Spinal cord (tissue), 9 donors: ENCODE measurements at regions not wholly inside any gene's neighbourhood (a gene's known extent, or its start where the extent isn't known, plus 50 kb on each side); places are given as distances from the start of the nearest gene placed in this dataset.
A peak's percentile ranks its signal among the peaks of the same experiment; 100 is the strongest.

Experiments used
- DNase-seq, 6 donors: peaks; one replicate each; pipeline versions ENCODE4 v3.0.0 to v3.0.0-alpha.2; 2013 to 2015; ENCODE audit warnings: low spot score in 6 of 6, low read depth in 4 of 6
- H3K27ac ChIP-seq: one replicate; pipeline ENCODE4 v1.5.1; 2013; ENCODE audit warnings: low read depth, low read length, control low read depth
- H3K27me3 ChIP-seq: one replicate; pipeline ENCODE4 v1.6.1; 2013; ENCODE audit warnings: low read length; ENCODE audit not compliant: control insufficient read depth, insufficient read depth
- H3K36me3 ChIP-seq: one replicate; pipeline ENCODE4 v1.6.1; 2013; ENCODE audit warnings: low read length; ENCODE audit not compliant: control insufficient read depth, insufficient read depth
- H3K4me1 ChIP-seq: one replicate; pipeline ENCODE4 v1.6.1; 2013; ENCODE audit warnings: low read length; ENCODE audit not compliant: control insufficient read depth, insufficient read depth
- H3K4me3 ChIP-seq: one replicate; pipeline ENCODE4 v1.5.1; 2013; ENCODE audit warnings: low read depth, low read length, control low read depth
- H3K9me3 ChIP-seq: one replicate; pipeline ENCODE4 v1.6.1; 2013; ENCODE audit warnings: low read length; ENCODE audit not compliant: control insufficient read depth, insufficient read depth
- WGBS: methylation state at CpG from one replicate; pipeline ENCODE4 v1.1.5; 2013; ENCODE audit warnings: missing lambda C conversion rate; ENCODE audit not compliant: insufficient coverage; 5-methylcytosine and 5-hydroxymethylcytosine counted together
- donor health status: healthy.

- no peaks in the 10 kb centered on the region for H3K9me3 ChIP-seq
- no peak overlapping the region for H3K4me3 ChIP-seq
- DNase-seq, result no peak
- no peaks in the 10 kb centered on the region for H3K36me3 ChIP-seq
- no CpG with 5 or more reads among the region's 1 CpG for WGBS
- H3K4me1 ChIP-seq, result no peaks in the 10 kb centered on the region
- H3K27ac ChIP-seq, result no peak overlapping the region
- no peaks in the 10 kb centered on the region for H3K27me3 ChIP-seq
Observed at GRCh38 chr16:17793354-17793753, 322.6 kb upstream of the XYLT1 start.

DNA sequence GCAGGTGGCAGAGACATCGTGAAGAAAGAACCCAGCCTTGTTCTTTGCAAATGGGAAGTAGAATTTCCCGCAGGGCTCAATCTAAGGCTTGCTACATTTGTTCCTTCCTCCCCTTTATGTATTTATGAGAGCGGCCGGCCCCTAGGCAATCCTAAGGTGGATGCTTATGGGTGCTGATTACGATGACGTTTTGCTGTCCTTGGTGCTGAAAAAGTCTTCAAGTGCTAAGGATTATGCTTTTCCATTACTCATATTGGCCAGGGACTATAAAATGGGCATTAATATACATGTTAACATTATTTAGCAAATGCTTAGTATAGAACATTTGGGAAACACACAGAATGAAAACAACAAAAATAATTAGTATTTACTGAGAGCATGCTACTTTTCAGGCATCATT is 313.3 kb upstream of the XYLT1 start:
- no peaks in the 10 kb centered on the region for H3K36me3 ChIP-seq
- H3K9me3 ChIP-seq, result no peaks in the 10 kb centered on the region
- peak in 1 of 6 donors; percentile 59 for DNase-seq
- no peaks in the 10 kb centered on the region for H3K4me1 ChIP-seq
- no peak overlapping the region for H3K4me3 ChIP-seq
- 24% methylated on average over 2 of the region's 6 CpGs for WGBS
- peaks cover 3% of the 10 kb centered on the region for H3K27me3 ChIP-seq
- H3K27ac ChIP-seq, result no peak overlapping the region

DNA sequence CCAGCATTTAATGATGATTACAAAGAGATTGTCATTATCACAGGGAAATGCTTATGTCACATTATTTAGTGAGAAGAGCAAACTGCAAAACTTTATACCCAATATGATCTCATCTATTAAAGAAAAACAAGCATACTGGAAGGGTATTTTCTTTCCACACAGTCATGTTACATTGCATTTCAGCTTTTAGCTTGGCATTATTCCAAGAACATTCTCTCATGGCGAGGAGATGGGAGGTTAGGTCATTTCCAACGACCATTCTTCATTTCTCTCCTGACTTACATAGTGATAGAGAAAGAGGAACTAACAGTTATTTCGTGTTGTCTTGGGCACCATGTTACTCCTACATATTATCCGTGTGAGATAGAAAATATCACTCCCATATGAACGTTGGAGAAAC is 309.4 kb upstream of the XYLT1 start:
- Histone ChIP-seq H3K27ac (no peak overlapping the region), H3K36me3 (no peaks in the 10 kb centered on the region), H3K4me1 (peaks cover 4% of the 10 kb centered on the region), H3K27me3 (peaks cover 6% of the 10 kb centered on the region), H3K4me3 (no peak overlapping the region), H3K9me3 (no peaks in the 10 kb centered on the region)
- DNase-seq, result peak in 2 of 6 donors; percentile 23 to 68
- WGBS, result no CpG with 5 or more reads among the region's 5 CpGs

- peaks cover 3% of the 10 kb centered on the region for H3K27me3 ChIP-seq
- no peak overlapping the region for H3K27ac ChIP-seq
- no peaks in the 10 kb centered on the region for H3K9me3 ChIP-seq
- 100% methylated on average over 1 of the region's 3 CpGs for WGBS
- peaks cover 10% of the 10 kb centered on the region for H3K4me1 ChIP-seq
- DNase-seq, result no peak
- H3K36me3 ChIP-seq, result no peaks in the 10 kb centered on the region
- H3K4me3 ChIP-seq, result no peak overlapping the region
Observed at GRCh38 chr16:17777408-17777863, 306.7 kb upstream of the XYLT1 start.

GRCh38 chr16:17776888-17777287 is 306.1 kb upstream of the XYLT1 start:
- no peaks in the 10 kb centered on the region for H3K9me3 ChIP-seq
- peak in 1 of 6 donors; percentile 65 for DNase-seq

DNA sequence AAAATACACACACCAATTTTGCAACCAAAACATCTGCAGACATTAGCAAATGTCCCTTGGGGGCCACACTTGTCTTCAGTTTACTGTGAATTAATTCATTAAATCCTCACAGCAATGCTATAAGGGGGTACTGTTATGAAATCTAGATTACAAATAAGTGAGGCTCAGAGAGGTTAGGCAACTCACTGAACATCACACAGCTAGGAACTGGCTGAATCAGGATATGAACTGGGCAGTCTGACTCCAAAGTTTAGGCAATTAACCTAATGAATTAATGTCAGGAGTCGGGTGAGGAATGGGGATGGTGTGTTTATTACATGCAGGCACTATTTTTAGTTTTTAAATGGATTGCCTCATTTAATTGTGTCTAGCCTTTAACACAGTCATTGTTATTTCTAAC is 305.7 kb upstream of the XYLT1 start:
- Histone ChIP-seq H3K4me1 (peaks cover 10% of the 10 kb centered on the region), H3K27me3 (peaks cover 3% of the 10 kb centered on the region), H3K9me3 (no peaks in the 10 kb centered on the region), H3K27ac (no peak overlapping the region), H3K36me3 (no peaks in the 10 kb centered on the region), H3K4me3 (no peak overlapping the region)
- no CpG with 5 or more reads among the region's 1 CpG for whole genome bisulfite sequencing
- DNase-seq, result no peak

More at GRCh38 chr16:17776888-17777287, 306.1 kb upstream of the XYLT1 start:
- H3K36me3 ChIP-seq, result no peaks in the 10 kb centered on the region
- H3K27ac ChIP-seq, result no peak overlapping the region
- H3K27me3 ChIP-seq, result peaks cover 3% of the 10 kb centered on the region
- H3K4me1 ChIP-seq, result peaks cover 10% of the 10 kb centered on the region
- 47% methylated on average over 9 of the region's 9 CpGs for WGBS
- no peak overlapping the region for H3K4me3 ChIP-seq

- Histone ChIP-seq H3K9me3 (no peaks in the 10 kb centered on the region), H3K36me3 (no peaks in the 10 kb centered on the region), H3K27ac (no peak overlapping the region), H3K27me3 (peaks cover 3% of the 10 kb centered on the region), H3K4me3 (no peak overlapping the region), H3K4me1 (peaks cover 10% of the 10 kb centered on the region)
- 68% methylated on average over 3 of the region's 4 CpGs for WGBS
- DNase-seq, result no peak
Observed at GRCh38 chr16:17775061-17775460, 304.3 kb upstream of the XYLT1 start.

DNA sequence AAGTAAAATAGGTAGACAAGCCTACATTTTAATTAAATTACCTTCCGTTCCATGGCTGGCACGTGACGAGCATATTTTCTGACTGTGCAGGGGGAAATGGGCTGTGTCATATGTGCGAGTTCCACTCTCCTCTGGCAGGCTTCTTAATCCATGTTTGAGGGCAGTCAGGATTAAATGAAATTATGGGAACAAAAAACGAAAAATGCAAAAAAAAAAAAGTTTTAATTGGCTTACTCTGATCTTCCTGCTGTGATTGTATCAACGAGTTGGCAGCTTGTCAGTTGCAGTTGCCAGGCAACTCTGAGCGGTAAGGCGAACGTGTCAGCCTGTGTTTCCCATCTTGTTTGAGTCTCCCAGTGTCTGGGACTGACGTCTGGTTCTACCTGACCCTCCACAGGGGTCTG is 302.9 kb upstream of the XYLT1 start:
- peaks cover 3% of the 10 kb centered on the region for H3K27me3 ChIP-seq
- no peaks in the 10 kb centered on the region for H3K36me3 ChIP-seq
- H3K27ac ChIP-seq, result no peak overlapping the region
- peaks cover 10% of the 10 kb centered on the region for H3K4me1 ChIP-seq
- WGBS, result 9% methylated on average over 5 of the region's 10 CpGs
- peak in 4 of 6 donors; percentile 53 to 93 (median 76) for DNase-seq
- H3K4me3 ChIP-seq, result no peak overlapping the region
- no peaks in the 10 kb centered on the region for H3K9me3 ChIP-seq

DNA sequence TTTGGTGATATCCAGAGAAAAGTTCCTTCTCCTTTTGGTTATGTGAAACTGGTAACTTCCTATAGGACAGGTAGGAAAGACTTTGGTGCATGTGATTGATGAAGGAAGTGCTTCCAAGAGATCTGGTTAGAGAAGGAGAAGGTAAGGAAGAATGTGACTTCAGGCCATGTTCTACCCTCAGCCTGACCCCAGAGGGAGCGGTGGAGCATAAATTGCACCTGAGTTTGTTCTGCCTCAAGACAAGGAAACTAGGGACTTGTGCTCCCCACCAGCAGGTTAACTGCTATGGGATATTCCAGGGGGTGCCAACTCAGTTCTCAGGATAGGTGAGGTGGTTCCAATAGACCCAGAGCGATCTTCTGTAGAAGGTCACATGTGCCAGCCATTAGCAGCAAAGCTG is 299.3 kb upstream of the XYLT1 start:
- 92% methylated on average over 2 of the region's 2 CpGs for WGBS
- no peak overlapping the region for H3K4me3 ChIP-seq
- no peaks in the 10 kb centered on the region for H3K27me3 ChIP-seq
- no peaks in the 10 kb centered on the region for H3K36me3 ChIP-seq
- DNase-seq, result no peak
- H3K27ac ChIP-seq, result no peak overlapping the region
- H3K4me1 ChIP-seq, result peaks cover 5% of the 10 kb centered on the region
- H3K9me3 ChIP-seq, result no peaks in the 10 kb centered on the region

DNA sequence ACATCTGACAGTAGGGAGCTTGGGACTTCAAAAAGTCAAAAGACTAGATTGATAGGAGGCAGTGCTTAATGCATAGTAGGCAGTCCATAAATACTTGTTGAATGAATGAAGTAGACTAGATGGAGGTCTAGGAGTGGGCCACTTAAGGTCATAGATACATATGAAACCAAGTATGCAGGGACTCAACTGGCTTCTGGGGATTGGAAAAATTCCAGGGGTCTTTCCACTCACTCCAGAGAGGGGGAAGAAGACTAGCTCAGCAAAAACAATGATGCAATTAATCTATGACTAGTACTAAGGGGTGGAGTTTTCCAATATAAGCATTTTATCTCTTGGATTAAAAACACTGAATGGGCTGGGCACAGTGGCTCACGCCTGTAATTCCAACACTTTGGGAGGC is 298.3 kb upstream of the XYLT1 start:
- no CpG with 5 or more reads among the region's 1 CpG for WGBS

More for the DNA sequence above, 298.3 kb upstream of the XYLT1 start:
- no peaks in the 10 kb centered on the region for H3K27me3 ChIP-seq
- H3K9me3 ChIP-seq, result no peaks in the 10 kb centered on the region
- no peaks in the 10 kb centered on the region for H3K36me3 ChIP-seq
- DNase-seq, result no peak
- H3K27ac ChIP-seq, result no peak overlapping the region
- no peak overlapping the region for H3K4me3 ChIP-seq
- H3K4me1 ChIP-seq, result peaks cover 4% of the 10 kb centered on the region
